SU-DHL-6 (cell line): ENCODE measurements at regions not wholly inside any gene's neighbourhood (a gene's known extent, or its start where the extent isn't known, plus 50 kb on each side); places are given as distances from the start of the nearest gene placed in this dataset.

Experiments
- H2AFZ ChIP-seq: fragments of 200-600 bp; sonication (generic); 2 replicates; pipeline ENCODE4 v1.6.1; 2014; ENCODE audit warnings: low read depth, mild to moderate bottlenecking, moderate library complexity, mixed read lengths, antibody characterized with exemption, low read length; ENCODE audit not compliant: severe bottlenecking
- H3F3A ChIP-seq: fragments of 200-600 bp; shearing (Covaris generic); 2 replicates; pipeline ENCODE4 v1.6.0; 2016; ENCODE audit warnings: antibody characterized with exemption, mild to moderate bottlenecking; ENCODE audit not compliant: insufficient read depth
- H3K27ac ChIP-seq: fragments of 200-600 bp; sonication (generic); 2 replicates; pipeline ENCODE4 v1.5.1; 2016; ENCODE audit warnings: low read depth, mild to moderate bottlenecking, low read length, moderate library complexity, mixed read lengths
- H3K27me3 ChIP-seq: fragments of 200-600 bp; sonication (generic), shearing (Covaris generic); 2 replicates; pipeline ENCODE4 v1.6.0; 2014; ENCODE audit warnings: mild to moderate bottlenecking, low read length
- H3K36me3 ChIP-seq: fragments of 200-600 bp; sonication (generic); 2 replicates; pipeline ENCODE4 v1.6.1; 2014; ENCODE audit warnings: mild to moderate bottlenecking, low read length, mixed read lengths
- H3K4me2 ChIP-seq: fragments of 300-600, 200-600 bp; shearing (Covaris generic), sonication (generic); 2 replicates; pipeline ENCODE4 v1.6.0; 2014; ENCODE audit warnings: low read length, low read depth, mild to moderate bottlenecking; ENCODE audit not compliant: poor library complexity, severe bottlenecking
- H3K4me3 ChIP-seq: fragments of 200-600 bp; sonication (generic); 2 replicates; pipeline ENCODE4 v1.5.1; 2014; ENCODE audit warnings: antibody characterized with exemption, low read length, mild to moderate bottlenecking, mixed read lengths; ENCODE audit not compliant: insufficient read depth, poor library complexity, severe bottlenecking
- H3K79me2 ChIP-seq: fragments of 200-600 bp; sonication (generic); 2 replicates; pipeline ENCODE4 v1.6.1; 2014; ENCODE audit warnings: mild to moderate bottlenecking, low read length, moderate library complexity; ENCODE audit not compliant: insufficient read depth
- H3K9ac ChIP-seq: fragments of 200-600 bp; sonication (generic); 2 replicates; pipeline ENCODE4 v1.7.0; 2014; ENCODE audit warnings: mild to moderate bottlenecking, low read length
- H3K9me2 ChIP-seq: fragments of 200-600 bp; sonication (generic); replicated peaks from 2 replicates; pipeline ENCODE4 v1.6.1; 2014; ENCODE audit warnings: low read length; ENCODE audit not compliant: insufficient read depth
- H3K9me3 ChIP-seq: fragments of 200-600 bp; sonication (generic); 2 replicates; pipeline ENCODE4 v1.6.1; 2014; ENCODE audit warnings: low read length, mixed read lengths; ENCODE audit not compliant: insufficient read depth
- H4K20me1 ChIP-seq: fragments of 200-600 bp; sonication (generic); 2 replicates; pipeline ENCODE4 v1.6.1; 2014; ENCODE audit warnings: low read depth, mild to moderate bottlenecking, antibody characterized with exemption, low read length, moderate library complexity, mixed read lengths
- CTCF ChIP-seq: fragments of 200-600 bp; sonication (generic); IDR thresholded peaks from one replicate; pipeline ENCODE4 v1.5.1; 2017; ENCODE audit warnings: antibody characterized with exemption, mild to moderate bottlenecking, low read length, moderate library complexity; ENCODE audit not compliant: insufficient read depth, poor library complexity, severe bottlenecking
- EZH2phosphoT487 ChIP-seq: fragments of 200-600 bp; sonication (generic), shearing (Covaris generic); conservative IDR thresholded peaks from 2 replicates; pipeline ENCODE4 v1.6.1; 2018; ENCODE audit warnings: mild to moderate bottlenecking, antibody characterized with exemption, low read length, moderate library complexity, mixed read lengths

DNA sequence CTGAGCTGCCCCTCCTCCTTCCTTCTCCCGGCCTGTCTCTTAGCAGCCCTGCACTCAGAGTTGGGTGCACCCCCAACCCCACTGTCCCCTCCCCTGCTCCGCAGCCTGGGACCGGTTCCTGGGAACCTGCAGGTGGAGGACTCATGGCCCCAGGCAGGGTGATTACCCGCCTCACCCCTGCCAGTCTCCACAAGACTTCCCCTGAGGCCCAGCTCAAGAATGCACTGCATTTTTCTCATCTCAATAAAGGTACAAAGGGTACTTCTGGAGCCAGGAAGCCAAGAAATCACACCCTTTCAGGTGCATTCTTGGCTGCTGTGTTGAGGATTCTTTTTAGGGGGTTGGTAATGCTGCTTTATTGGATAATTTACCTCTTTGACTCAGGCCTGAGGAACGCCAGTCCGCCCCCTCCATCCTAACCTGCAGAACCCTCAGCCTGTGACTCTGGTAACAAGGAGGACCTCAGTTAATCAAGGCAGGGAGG is 126.3 kb upstream of the TMPRSS2 start:
- no peaks in the 10 kb centered on the region for H3K9me2 ChIP-seq
- no peaks in the 10 kb centered on the region for H3K36me3 ChIP-seq
- no peak overlapping the region for H2AFZ ChIP-seq
- H3K4me3 ChIP-seq, result no peak overlapping the region
- H3F3A ChIP-seq, result no peaks in the 10 kb centered on the region
- H3K9me3 ChIP-seq, result no peaks in the 10 kb centered on the region
- no peak overlapping the region for H3K27ac ChIP-seq
- H3K4me2 ChIP-seq, result no peak overlapping the region
- H3K9ac ChIP-seq, result no peak overlapping the region
- TF ChIP-seq CTCF (no peak), EZH2phosphoT487 (no peak)
- no peaks in the 10 kb centered on the region for H4K20me1 ChIP-seq
- no peaks in the 10 kb centered on the region for H3K27me3 ChIP-seq
- no peaks in the 10 kb centered on the region for H3K79me2 ChIP-seq

GRCh38 chr21:41633627-41634026 is 125.7 kb upstream of the TMPRSS2 start:
- H3K36me3 ChIP-seq, result no peaks in the 10 kb centered on the region
- no peaks in the 10 kb centered on the region for H3K27me3 ChIP-seq
- no peaks in the 10 kb centered on the region for H4K20me1 ChIP-seq
- TF ChIP-seq CTCF, result no peak
- no peak for TF ChIP-seq EZH2phosphoT487
- no peaks in the 10 kb centered on the region for H3K9me2 ChIP-seq
- H3F3A ChIP-seq, result no peaks in the 10 kb centered on the region
- H3K27ac ChIP-seq, result no peak overlapping the region
- no peak overlapping the region for H3K4me3 ChIP-seq
- no peak overlapping the region for H2AFZ ChIP-seq
- no peak overlapping the region for H3K9ac ChIP-seq
- H3K9me3 ChIP-seq, result no peaks in the 10 kb centered on the region
- no peaks in the 10 kb centered on the region for H3K79me2 ChIP-seq
- no peak overlapping the region for H3K4me2 ChIP-seq

- Histone ChIP-seq H3K9me2 (no peaks in the 10 kb centered on the region), H3K79me2 (no peaks in the 10 kb centered on the region), H3K36me3 (no peaks in the 10 kb centered on the region), H3K9me3 (no peaks in the 10 kb centered on the region), H3K4me2 (no peak overlapping the region), H3F3A (no peaks in the 10 kb centered on the region), H3K27me3 (no peaks in the 10 kb centered on the region), H2AFZ (no peak overlapping the region), H4K20me1 (no peaks in the 10 kb centered on the region), H3K27ac (no peak overlapping the region), H3K9ac (no peak overlapping the region), H3K4me3 (no peak overlapping the region)
- TF ChIP-seq CTCF, result no peak
These were observed 125.0 kb upstream of the TMPRSS2 start for GRCh38 chr21:41632748-41633475.
